NCI-H146 treated with DMSO at 0.1 percent for 48 hours (cell line): ENCODE measurements at regions not wholly inside any gene's neighbourhood (a gene's known extent, or its start where the extent isn't known, plus 50 kb on each side); places are given as distances from the start of the nearest gene placed in this dataset.
"Not testable (repeated sequence)": the region's sequence is repeated elsewhere in the genome, so short reads cannot be mapped to it uniquely, and the experiment has no call there.

ENCODE experiments used
- DNase-seq: peaks from one replicate; lab custom pipeline; 2025; ENCODE audit not compliant: unreplicated experiment; lab: John Stamatoyannopoulos, UW

DNA sequence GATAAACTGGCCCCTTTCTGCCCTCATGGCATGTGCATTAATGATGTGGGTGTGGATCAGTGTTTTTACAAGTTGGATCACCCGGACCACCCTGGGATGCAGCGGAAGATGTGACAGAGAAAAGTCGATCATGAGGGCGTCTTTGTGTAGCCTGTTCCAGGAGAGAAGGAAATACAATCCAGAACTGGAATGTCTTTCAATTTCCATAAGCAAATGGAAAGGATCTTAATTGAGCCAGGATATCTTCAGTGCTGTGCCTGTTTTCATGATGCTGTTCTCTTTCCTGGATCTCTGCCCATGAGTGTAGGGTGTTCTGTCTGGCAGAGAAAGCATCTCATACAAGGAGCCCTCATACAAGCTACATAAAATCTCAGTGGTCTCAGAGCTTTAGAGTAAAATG lies 481.4 kb downstream of the XYLT1 start:
- no peak for DNase-seq

DNA sequence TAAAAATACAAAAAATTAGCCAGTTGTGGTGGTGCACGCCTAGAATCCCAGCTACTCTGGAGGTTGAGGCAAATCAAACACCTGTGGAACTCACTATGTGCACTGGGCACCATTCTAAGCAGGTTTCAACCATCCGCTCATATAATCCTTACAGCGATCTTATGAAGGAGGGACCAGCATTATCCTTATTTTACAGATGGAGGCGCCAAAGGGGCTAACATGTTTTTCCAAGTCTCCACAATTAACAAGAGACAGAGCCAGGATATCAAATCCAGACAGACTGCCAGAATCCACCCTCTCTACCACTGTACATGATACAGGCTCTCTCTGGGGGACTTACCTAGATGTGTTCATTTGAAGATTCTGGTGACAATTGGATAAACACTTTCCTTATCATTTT lies 479.0 kb downstream of the XYLT1 start:
- no peak for DNase-seq

DNA sequence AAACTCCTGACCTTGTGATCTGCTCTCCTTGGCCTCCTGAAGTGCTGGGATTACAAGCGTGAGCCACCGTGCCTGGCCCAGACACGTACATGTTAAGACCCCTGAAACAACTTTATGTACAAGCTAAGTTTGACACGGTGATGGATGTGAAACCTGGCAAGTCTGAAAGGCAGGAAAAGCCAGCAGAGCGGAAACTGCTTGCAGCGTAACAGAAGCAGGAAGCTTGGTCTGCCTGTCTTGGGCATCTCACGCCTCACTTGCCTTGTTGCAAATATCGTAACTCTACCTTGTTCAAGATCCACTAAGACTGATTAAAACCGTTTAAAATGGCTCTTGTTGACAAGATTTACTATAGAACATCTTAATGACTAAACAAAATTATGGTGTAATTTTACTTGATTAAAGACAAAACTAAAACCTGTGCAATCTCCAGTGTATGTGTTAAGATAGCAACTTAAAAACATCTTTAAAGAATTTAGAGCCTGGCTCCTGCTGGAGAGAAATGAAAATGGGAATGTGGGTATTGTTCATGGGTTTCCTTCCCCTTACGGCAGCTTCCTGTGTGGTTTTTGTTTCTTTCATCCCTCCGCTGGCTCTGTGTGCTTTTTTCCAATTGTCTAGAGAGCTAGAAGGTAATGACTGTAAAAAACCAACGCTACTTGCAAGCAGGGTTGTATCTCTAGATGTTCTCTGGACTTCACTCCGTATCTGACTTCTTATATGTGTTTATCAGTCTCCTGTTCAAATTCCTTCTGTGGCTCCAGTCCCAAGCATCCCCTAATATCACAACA lies 477.6 kb downstream of the XYLT1 start:
- no peak for DNase-seq

DNA sequence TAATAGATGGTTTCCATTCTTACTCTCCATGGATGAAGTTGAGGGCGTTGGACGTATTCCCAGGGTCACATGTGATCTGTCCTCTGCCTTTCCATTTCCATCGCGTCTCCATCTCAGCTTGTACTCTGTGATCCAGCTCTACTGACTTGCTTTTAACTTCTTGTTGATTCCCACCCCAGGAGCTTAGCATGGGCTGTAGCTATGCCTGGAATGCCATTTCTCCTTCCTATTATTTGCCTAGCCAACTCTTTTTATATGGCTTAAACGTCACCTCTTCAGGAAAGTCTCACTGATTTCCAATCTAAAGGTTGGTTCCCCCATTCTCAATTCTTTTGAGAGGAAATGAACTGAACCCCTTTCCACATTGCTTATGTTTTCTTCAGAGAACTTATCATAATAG lies 475.9 kb downstream of the XYLT1 start:
- no peak for DNase-seq

DNA sequence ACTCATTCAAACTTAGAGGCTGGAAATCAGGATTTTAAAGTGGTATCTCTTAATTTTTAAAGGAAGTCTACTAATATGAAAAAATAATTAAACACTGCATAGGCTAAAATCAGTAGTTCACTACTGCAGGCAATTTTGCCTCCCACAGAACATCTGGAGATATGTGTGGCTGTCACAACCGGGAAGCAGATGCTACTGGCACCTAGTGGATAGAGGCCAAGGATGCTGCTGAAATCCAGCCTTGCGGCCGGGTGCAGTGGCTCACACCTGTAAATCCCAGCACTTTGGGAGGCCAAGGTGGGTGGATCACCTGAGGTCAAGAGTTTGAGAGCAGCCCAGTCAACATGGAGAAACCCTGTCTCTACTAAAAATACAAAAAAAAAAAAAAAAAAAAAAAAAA lies 473.9 kb downstream of the XYLT1 start:
- no peak for DNase-seq

DNA sequence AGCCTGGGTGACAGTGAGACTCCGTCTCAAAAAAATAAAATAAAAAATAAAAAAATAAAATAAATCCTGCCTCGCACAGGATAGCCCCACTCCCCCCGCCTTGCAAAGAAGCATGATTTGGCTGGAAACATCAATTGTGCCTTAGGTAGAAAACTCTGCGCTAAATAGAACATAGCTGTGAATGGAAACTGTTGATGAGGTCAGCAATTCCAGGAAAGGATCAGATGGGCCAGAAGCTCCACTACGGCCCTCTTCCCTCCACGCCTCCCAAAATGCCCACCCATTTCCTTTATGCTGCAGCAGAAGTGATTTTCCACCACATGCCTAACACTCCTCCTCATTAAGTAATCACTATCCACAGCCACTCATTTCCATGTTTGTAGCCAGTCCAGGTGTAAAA lies 473.4 kb downstream of the XYLT1 start:
- DNase-seq, result no peak

DNA sequence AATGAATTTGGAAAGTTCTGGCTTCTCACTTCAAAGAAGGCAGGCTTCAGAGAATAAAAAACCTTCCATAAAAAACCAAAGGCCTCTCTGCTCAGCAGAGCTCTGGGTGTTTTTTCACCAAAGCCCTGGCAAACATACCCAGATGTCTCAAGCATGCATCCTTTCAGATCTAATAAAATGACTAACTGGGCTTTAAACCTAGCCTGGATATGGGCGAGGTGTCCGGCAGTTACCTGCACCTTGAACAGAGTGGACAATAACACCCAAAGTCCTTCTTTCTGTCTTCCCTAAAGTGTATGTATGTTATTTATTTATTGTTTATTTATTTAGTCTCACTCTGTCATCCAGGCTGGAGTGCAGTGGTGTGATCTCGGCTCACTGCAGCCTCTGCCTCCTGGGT lies 469.3 kb downstream of the XYLT1 start:
- no peak for DNase-seq

DNA sequence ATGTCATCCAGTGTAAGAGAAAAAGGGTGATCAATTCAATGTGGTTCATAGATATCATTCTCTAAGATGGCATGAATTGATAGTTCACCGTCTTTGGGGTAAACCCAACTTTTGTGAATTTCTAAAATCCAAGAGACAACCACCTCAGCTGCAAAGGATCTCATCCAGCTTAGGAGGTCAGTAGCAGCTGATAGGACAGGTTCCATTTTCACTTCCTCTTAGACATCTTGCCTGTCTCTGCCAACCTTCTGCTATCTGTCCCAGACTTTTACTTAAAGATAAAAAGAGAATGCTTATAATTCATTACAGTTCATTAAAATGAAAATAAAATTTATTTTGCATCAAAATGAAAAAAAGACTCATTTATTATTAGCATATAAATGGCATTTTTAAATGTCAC lies 468.2 kb downstream of the XYLT1 start:
- no peak for DNase-seq

DNA sequence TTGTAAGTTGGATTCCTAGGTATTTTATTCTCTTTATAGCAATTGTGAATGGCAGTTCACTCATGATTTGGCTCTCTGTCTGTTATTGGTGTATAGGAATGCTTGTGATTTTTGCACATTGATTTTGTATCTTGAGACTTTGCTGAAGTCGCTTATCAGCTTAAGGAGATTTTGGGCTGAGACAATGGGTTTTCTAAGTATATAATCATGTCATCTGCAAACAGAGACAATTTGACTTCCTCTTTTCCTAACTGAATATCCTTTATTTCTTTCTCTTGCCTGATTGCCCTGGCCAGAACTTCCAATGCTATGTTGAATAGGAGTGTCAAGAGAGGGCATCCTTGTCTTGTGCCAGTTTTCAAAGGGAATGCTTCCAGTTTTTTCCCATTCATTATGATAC lies 464.8 kb downstream of the XYLT1 start:
- not testable (repeated sequence) for DNase-seq

DNA sequence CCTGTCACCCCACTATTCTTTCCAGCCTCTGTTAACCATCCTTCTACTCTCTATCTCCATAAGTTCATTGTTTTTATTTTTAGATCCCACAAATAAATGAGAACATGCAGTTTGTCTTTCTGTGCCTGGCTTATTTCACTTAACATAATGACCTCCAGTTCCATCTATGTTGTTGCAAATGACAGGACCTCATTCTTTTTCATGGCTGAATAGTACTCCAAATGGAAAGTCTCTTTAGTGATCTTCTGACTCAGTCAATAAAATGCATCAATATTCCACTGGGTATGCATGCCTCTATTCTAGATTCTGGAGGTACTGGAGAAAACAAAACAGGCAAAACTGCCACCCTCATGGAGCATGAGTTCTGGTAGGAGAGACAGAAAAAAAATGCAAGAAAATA lies 459.0 kb downstream of the XYLT1 start:
- no peak for DNase-seq

DNA sequence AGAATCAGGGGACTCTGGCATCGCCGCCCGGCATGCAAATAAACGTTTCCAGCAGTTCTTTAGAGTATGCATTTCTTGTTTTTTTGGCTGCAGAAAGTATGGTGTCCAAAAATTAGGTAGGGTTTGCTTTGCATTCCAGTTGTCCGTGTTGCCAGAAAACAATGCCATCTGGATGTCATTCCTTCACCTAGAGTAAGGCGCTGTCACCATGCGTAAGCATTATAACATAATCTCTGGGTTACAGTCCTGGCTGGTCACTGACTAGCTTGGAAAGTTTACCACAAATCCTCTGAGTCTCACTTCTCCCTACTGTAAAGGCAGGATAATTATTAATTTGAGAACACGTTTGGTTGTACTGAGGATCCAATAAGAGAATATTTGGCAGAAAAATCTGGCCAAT lies 457.7 kb downstream of the XYLT1 start:
- DNase-seq, result no peak

DNA sequence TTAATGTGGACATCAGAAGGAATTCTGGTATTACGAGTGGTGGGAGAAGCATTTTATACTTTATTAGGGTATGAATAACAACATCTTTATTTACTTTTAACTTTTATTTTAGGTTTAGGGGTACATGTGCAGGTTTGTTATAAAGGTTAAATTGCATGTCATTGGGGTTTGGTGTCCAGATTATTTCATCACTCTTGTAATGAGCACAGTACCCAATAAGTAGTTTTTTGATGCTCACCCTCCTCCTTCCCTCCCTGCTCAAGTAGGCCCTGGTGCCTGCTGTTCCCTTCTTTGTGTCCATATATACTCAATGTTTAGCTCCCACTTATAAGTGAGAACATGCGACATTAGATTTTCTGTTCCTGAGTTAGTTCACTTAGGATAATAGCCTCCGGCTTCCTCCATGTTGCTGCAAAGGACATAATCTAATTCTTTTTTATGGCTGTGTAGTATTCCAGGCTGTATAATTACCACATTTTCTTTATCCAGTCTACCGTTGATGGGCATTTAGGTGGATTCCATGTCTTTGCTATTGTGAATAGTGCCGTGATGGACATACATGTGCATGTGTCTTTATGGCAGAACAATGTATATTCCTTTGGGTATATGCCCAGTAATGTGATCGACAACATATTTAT lies 456.2 kb downstream of the XYLT1 start:
- DNase-seq, result no peak

DNA sequence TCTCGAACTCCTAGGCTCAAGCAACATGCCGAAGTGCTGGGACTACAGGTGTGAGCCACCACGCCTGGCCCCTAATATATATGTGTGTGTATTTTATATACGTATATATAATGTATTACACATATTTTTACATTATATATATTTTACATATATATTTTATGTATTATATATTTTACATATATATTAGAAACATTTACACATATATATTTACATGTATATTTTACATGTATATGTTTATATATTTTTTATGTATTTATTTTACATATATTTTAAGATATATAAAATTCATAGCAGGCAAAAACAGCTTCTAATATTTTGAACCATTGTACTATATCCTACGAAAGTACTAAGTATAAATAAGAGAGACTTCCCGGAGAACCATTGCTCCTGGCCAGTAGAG lies 455.1 kb downstream of the XYLT1 start:
- DNase-seq, result no peak

DNA sequence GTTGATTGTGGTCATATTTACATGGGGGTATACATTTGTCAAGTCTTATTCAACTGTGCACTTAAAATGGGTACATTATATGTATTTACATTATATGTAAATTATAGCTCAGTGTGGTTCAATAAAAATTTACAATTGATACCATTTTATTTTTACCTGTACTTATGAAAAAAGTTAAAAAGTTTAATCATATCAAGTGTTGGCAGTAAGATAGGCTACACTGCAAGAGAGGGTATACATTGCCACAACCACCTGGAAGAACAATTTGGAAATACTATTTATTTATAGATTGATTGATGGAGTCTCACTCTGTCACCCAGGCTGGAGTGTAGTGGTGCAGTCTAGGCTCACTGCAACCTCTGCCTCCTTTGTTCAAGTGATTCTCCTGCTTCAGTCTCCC lies 453.3 kb downstream of the XYLT1 start:
- no peak for DNase-seq

DNA sequence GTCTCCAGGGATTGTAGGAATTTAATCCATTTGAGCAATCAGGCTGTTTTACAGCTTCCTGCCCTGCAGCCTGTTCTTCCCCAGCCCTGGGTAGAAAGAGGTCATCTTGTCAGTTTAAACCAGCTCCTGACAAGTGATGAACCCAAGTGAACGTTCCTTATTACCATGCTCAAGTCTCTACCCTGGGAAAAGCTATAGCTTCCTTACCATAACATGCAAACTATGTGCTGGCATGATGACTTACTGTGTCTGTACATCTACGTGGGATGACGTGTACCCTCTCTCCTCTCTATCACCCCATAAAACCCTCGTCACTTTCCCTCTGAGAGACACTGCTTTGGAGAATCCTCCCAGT lies 452.2 kb downstream of the XYLT1 start:
- DNase-seq, result no peak

DNA sequence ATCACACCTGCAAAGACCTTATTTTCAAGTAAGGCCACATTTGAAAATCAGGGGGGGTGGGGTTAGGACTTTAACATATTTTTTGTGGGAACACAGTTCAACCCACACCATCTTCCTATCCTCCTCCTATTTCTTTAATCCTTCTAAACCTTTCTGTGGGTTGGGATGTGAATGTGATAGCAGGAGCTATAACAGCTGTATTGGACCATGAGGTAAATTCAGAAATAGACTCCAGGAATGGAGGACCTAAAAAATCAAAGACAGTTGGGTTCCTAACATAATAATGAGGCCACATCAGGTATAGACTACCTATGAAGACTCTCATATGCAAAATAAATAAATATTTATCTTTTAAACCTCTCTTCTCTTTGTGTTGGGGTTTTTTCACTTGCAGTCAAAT lies 451.4 kb downstream of the XYLT1 start:
- no peak for DNase-seq

DNA sequence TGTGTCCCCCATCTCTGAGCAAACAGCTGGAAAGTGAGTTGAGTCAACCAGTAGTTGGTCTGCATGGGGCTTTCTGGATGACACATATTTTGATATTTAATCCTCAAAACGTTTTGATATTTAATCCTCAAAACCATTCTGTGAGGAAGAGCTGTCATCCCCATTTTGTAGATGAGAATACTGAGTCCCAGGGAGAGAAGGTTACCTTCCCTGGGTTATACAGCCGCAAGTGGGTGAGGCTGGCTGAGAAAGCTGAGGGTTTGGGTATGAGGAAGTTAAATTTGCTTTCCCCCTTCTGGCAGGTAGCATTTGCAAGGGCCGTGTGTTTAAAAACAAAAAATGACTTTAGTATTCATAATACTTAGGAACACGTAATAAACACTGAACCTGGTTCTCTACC lies 447.2 kb downstream of the XYLT1 start:
- no peak for DNase-seq

DNA sequence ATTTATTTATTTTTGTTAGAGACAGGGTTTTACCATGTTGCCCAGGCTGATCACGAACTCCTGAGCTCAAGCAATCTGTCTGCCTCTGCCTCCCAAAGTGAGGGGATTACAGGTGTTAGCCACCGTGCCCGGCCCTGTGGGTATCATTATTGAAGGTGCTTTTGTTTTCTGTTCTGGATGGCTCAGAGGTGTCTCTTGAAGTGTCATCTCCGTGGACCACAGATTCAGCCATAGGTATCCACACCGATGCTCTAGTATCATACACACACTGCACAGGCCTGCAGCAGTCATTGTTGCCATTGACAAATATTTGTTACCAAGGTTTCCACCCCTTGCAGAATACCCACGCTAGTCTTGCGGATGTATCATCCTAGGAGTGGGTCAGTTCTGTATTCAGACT lies 446.2 kb downstream of the XYLT1 start:
- DNase-seq, result no peak

DNA sequence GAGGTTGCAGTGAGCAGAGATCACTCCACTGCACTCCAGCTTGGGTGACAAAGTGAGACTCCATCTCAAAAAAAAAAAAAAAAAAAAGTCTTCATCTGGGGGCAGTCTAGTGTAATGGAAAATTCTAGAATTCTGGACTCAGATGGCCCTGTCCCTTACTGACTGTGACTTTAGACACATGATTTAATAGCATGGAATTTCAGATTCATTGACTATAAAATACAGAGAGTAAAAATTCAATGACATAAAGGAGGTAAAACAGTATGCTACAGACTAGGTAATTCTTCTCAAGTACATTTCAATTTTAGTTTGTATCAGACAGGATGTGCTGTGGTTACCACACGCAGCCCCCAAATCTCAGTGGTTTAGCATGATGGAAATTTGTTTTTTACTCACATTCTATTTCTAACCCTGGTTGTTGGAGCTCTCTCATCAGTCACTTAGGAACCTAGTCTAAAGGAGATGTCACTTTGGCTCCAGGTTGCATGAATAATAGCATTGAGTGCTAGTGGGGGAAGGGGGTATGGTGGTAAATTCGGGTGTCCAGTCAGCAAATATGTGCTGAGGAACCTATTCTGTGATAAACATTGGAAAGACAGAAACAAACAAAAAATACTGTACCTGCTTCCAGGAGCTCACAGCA lies 444.0 kb downstream of the XYLT1 start:
- DNase-seq, result no peak

DNA sequence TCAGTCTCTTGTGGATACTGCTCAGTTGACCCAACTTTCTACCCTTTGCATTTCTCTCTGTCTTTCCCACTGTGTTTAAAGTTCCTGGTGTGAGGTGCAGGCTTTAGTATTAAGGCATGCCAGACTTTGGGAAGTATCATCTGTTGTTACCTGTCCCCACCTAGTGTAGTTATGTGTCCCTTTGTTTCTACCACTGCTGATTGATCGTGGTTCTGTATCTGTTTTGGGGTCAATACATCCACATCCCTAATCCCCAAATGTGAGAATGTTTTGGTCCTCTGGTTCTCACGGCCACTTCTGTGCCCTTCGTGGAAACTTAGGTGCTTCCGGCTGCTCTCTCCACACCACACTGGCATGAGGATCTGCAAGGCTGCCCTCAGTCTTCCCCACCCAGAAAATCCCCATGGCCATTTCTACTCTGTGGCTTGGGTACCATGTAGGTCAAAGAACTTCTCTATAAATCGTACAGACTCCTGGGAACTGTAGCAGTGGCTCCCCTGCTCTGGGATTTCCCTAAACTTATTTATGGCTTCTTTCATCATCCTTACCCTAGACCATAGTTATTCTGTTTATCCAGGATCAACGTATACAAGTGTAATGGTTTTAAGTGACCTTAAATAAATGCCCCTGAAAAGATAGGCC lies 443.2 kb downstream of the XYLT1 start:
- DNase-seq, result no peak

DNA sequence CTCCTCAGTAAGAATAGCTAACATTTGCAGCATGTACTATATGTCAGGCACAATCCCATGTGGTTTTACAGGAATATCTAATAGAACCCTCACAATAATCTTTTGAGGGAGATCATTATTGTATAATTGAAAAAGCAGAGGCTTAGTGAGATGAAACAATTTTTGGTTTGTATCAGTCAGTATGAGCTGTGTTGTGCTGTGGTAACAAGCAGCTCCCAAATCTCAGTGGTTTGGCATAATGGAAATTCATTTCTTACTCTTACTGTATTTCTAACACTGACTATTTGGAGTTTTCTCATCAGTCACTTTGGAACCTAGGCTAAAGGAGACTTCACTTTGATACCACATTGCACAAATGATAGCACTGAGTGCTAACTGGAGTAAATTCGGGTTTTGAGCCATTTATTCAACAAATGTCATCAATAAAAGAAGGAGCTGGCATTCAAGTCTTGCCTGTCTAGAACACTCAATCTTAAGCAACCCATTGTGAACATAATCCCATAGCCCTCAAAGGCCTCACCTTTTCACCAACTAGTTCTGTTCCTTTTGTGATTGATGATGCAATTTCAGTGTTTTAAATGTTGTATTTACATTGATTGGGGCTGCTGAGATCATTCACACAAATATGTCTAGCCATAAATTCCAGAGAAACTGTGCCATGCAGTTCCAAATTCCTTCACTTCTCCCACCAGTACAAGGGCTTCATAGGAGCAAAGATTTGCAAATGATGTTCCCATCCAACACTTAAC lies 441.0 kb downstream of the XYLT1 start:
- no peak for DNase-seq
